Activated CD8-positive, alpha-beta memory T cell treated with anti-CD3 and anti-CD28 coated beads, Interleukin-2, amount 50 U/mL, for 24 hours (primary cell): ENCODE measurements at regions not wholly inside any gene's neighbourhood (a gene's known extent, or its start where the extent isn't known, plus 50 kb on each side); places are given as distances from the start of the nearest gene placed in this dataset.

ENCODE experiments used
- DNase-seq: peaks from one replicate; pipeline ENCODE4 v3.0.0-alpha.2; 2020; ENCODE audit errors: extremely low read depth

- DNase-seq: no peak
Measured at GRCh38 chr3:5304789-5305683, 117.5 kb downstream of the EDEM1 start.

DNA sequence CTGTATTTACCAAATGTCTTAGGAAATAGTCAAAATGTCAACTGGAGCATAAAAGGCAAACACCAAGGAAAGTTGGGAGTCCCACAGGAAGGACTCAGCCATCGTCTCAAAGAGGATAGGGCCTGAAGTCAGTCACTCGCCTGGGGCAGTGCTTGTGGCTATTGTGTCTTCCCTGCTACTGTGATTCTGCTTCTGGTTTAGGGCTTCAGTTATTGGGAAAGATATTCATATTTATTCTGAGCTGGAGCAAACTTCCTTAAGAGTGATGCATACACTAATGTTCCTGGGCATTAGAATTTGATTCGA is 118.1 kb downstream of the EDEM1 start:
- no peak for DNase-seq

DNA sequence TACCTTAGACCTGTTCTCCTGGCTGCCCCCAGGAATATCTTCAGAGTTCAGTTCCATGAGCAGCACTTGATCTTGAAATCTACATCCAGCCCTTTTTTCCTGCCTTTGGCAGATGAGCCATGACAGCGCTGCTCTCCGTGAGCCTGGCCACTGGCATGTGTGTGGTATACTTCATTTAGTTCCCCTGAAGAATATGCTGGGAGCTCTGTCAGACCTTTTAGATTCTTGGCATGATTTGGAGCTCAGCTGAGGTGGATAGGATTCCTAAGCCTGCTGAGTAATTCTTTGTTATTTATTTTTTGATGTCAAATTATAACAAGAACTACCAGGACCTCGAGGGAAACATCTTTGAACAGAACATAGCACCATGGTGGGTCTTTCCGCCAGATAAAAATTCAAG is 121.7 kb downstream of the EDEM1 start:
- no peak for DNase-seq

DNA sequence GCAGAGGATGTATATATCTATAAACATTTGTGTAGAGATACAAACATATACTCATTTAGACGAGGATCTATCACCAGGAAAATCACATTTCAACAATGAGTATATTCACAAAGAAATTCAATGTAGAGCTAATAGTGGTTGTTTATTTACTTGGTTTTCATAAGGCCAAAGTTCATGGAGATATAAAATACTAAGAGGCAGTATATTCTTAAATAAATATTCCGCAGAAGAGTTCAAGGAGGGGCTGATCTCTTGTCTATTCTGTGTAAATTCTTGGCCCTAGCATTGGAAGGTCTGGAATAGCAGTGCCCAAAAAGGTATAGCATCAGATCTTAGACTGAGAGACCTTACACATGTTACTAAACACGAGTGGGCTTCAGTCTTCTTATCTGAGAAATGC is 122.1 kb downstream of the EDEM1 start:
- no peak for DNase-seq

GRCh38 chr3:5310509-5310908 is 123.0 kb downstream of the EDEM1 start:
- DNase-seq: no peak

DNA sequence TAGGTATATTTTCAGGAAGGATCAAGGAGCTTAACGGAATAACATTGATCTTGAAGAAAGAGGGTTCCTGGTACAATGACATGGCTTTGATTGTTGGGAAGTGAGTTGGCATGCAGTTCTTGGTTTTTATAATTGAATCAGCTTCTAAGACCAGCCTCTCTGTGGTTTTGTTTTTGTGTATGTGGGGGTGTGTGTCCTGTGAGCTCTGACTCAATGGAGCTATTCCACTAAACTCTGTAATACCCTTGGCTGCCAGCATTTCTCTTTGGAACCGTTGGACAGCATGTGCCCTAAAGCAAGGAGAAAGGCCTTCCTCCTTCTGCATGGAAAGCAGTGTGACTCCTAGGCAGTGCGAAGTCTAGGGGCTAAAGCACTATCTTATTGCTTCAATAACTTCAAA is 124.8 kb downstream of the EDEM1 start:
- DNase-seq: no peak

DNA sequence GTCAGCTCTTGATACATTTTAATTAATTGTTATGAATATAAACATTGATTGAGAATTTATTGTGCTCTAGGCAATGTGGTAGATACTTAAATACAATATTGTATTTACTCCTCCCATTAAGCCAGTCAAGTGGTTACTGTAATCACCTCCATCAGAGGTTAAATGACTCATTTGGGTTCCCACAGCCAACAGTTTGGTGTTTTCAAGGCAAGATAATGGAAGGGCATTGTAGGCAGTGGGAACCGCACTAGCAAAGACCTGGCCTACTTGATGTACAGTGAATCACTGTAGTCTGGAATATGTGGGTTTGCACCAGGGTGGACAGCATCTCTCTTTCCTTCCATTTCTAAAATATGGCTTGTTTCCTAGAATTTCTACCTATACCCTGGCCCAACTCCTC is 127.4 kb downstream of the EDEM1 start:
- no peak for DNase-seq

DNA sequence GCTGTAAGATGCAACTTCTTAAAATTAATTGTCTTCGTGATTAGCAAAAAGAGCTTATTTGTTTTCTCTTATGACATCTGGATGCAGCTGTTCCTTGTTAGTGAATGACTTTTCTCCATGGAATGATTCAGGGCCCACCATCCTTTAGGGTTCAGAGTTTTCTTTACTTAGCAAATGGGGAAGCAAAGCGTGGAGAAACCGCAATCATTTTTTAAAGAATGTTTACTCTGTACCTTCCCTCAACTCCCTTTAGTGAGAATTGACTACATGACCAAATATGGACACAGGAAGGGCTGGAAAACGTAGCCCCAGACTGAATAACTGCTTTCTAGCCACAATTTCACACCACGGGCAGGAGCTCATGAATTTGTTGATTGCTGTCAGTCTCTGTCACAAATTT is 130.1 kb downstream of the EDEM1 start:
- no peak for DNase-seq

DNA sequence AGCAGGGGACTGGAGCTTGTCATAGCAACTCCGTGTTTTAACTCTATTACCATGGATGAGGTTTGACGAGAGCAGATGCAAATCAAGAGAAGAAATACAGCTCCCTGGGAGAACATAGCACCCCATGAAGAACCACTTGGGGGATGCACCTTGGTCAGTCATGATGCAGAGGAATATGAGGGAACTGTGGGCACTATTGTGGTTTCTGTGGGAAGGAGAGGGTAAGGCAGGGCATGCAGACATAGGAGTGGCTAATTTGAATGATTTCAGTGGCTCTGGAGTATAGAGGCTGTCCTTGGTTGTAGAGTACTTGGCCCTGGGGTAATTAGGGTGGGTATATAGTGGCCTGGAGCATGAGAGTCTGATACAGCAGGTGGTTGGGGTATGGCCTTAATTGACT is 131.9 kb downstream of the EDEM1 start:
- DNase-seq: no peak

DNA sequence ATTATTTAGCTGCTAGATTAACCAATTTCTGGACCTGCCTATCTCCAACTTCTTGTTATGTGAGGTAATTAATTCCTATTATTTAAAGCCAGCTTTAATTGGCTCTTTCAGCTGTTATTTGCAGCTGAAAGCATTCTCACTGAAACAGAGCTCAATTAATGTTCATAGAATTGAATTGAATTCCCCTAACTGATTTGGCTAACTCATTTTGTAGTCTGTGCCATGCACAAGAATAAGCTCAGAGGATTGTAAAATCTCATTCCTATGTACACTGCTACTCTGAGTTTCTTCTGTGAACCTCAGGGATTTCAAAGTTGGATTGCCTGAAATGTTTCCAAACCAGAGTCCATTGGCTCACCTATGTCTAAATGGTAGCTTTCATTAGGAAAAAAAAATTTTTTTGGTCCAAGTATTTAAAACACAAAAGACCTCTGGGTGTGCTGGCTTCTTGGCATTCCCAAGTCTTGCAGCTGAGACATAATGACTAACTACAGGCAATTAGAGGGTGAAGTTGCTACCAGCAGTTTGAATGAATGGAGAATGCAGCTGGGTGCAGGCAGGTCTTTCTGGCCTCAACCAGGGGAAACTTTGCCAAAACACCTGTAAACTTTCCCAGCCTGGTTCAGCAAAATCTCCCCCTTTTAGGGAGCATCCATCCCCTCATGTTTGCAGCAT is 134.3 kb downstream of the EDEM1 start:
- no peak for DNase-seq

GRCh38 chr3:5324780-5325179 is 137.3 kb downstream of the EDEM1 start:
- DNase-seq: no peak

- DNase-seq: no peak
Measured at GRCh38 chr3:5330152-5330810, 142.8 kb downstream of the EDEM1 start.

GRCh38 chr3:5331567-5332269 is 144.2 kb downstream of the EDEM1 start:
- no peak for DNase-seq

DNA sequence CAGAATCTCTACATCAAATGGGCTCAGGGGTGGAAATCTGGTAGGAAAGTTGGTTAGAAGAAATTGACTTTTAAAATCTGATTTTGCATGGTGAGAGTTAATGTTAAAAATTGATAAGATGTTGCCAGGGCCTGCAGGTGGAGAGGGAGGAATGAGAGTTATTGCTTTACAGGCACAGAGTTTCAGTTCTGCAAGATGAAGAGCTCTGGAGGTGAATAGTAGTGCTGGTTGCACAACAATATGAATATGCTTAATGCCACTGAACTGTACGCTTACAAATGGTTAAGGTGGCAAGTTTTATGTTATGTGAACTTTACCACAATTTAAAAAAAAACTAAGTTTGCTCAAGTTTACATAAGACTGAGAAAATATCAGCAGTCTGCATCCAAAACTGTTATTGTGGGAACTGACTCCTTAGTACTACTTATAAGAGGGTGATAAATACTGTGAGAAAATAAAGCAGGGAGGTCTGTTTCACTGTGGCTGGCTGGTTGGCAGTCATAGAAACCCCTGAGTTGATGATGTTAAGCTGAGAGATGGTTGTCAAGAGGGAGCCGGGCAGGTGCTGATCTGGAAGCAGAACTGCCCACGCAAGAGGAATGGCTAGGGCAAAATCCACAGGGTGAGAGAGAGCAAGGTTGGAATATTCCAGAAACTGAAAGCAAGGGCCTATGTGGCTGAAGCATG is 144.9 kb downstream of the EDEM1 start:
- DNase-seq: no peak

- no peak for DNase-seq
Measured at GRCh38 chr3:5339967-5340535, 152.5 kb downstream of the EDEM1 start.

DNA sequence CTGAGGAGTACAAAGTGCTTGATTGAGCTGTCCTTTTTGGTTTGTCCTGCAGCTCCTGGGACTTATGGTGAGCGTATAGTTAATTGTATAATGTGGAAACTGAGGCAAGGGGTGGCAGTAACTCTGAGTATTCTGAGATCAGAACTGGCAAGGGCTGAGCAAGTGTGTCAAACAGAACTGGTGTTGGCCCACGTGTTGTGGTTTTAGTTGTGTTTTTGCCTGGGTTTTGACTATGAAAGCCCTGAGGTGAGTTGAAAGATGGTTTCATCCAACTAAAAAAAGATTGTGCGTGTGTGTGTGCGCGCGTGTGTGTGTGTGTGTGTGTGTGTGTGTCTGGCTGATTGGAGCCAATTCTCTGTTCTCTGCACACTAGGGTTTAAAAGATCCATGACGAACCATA is 154.1 kb downstream of the EDEM1 start:
- no peak for DNase-seq

- no peak for DNase-seq
Measured at GRCh38 chr3:5343459-5343858, 156.0 kb downstream of the EDEM1 start.

- DNase-seq: no peak
Measured at GRCh38 chr3:5344707-5345106, 157.2 kb downstream of the EDEM1 start.

DNA sequence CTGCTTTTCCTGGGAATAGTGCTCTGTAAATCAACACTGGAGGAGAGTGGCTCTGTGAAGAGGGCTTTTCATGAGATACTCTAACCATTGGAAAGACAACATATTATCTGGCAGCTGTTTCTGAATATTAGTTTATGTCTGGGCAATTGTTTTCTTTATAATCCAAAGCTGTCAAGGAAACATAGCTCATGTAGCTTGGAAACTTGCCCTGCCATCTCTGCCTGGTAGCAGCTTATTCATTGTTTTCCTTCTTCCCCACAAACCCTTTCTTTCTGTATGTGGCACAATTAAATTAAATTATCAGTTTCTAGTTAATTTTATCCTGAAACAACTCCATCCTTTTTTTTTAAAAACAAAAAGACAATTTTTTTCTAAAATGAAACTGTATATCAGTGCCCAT is 160.0 kb downstream of the EDEM1 start:
- DNase-seq: no peak

- no peak for DNase-seq
Measured at GRCh38 chr3:5348229-5348902, 160.9 kb downstream of the EDEM1 start.

DNA sequence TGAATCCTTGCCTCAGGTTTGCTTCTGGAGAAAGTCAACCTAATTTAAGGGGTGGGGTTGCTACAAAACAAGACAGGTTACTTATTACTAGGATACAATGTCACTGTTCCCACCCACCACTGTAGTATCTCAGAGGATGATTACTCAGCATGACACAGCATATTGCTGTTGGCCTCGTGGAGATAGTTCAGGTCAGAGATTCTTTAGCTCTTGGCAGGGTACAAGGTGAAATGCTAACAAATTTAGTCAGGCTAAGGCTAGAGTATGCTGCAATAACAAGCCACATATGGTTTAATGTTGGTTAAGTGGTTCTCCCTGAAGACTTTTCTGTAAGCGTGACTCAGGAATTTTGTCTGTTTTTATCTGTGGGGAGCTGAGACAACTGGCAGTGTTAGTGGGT is 161.8 kb downstream of the EDEM1 start:
- DNase-seq: no peak
